ENCODE measurements at regions not wholly inside any gene's neighbourhood (a gene's known extent, or its start where the extent isn't known, plus 50 kb on each side); places are given as distances from the start of the nearest gene placed in this dataset.
A peak's percentile ranks its signal among the peaks of the same experiment; 100 is the strongest.

- 68 to 70% methylated on average over 5 of the region's 5 CpGs for WGBS, 2 donors
- TF ChIP-seq CTCF (IDR thresholded peaks at IDR 0.05) (no peak), POLR2A (IDR thresholded peaks at IDR 0.05) (no peak)
- H3K4me3 ChIP-seq (ENCODE audit: low read depth, poor library complexity, severe bottlenecking), result no peak overlapping the region
- no peak for DNase-seq (ENCODE audit: low spot score in 2 of 2)
- intact Hi-C loops (cut with DNase I; ENCODE audit: low total_unique reads), result loop anchor here (10.0 kb wide), 1 partner anchor 596 kb away; the partner anchor contains the start of gene JAG1
These were observed 596.8 kb upstream of the JAG1 start for GRCh38 chr20:11270566-11270965.

GRCh38 chr20:11271319-11271718, 597.5 kb upstream of the JAG1 start:
- 81 to 83% methylated on average over 6 of the region's 6 CpGs for WGBS, 2 donors
- intact Hi-C loops (cut with DNase I; ENCODE audit: low total_unique reads), result loop anchor here (10.0 kb wide), 1 partner anchor 597 kb away; the partner anchor contains the start of gene JAG1
- TF ChIP-seq POLR2A (IDR thresholded peaks at IDR 0.05), result no peak
- TF ChIP-seq CTCF (IDR thresholded peaks at IDR 0.05), result no peak
- H3K4me3 ChIP-seq (ENCODE audit: low read depth, poor library complexity, severe bottlenecking), result no peak overlapping the region
- DNase-seq (ENCODE audit: low spot score in 2 of 2), result no peak

GRCh38 chr20:11271920-11272594, 598.3 kb upstream of the JAG1 start:
- DNase-seq (ENCODE audit: low spot score in 2 of 2), result no peak
- intact Hi-C loops (cut with DNase I; ENCODE audit: low total_unique reads), result loop anchor here (10.0 kb wide), 1 partner anchor 597 kb away; the partner anchor contains the start of gene JAG1
- WGBS, 2 donors, result 88 to 89% methylated on average over 18 of the region's 18 CpGs
- no peak overlapping the region for H3K4me3 ChIP-seq (ENCODE audit: low read depth, poor library complexity, severe bottlenecking)
- TF ChIP-seq CTCF (IDR thresholded peaks at IDR 0.05) (no peak), POLR2A (IDR thresholded peaks at IDR 0.05) (no peak)

- TF ChIP-seq CTCF (IDR thresholded peaks at IDR 0.05), result no peak
- TF ChIP-seq POLR2A (IDR thresholded peaks at IDR 0.05), result no peak
- 7% methylated on average over 6 of the region's 6 CpGs for WGBS, 2 donors
- H3K4me3 ChIP-seq (ENCODE audit: low read depth, poor library complexity, severe bottlenecking), result no peak overlapping the region
- intact Hi-C loops (cut with DNase I; ENCODE audit: low total_unique reads), result loop anchor here (10.0 kb wide), 1 partner anchor 599 kb away; the partner anchor contains the start of gene JAG1
- no peak for DNase-seq (ENCODE audit: low spot score in 2 of 2)
These were observed 600.4 kb upstream of the JAG1 start for GRCh38 chr20:11274141-11274594.

- peak in 1 of 3 donors; percentile 17 for TF ChIP-seq CTCF (IDR thresholded peaks at IDR 0.05)
- TF ChIP-seq POLR2A (IDR thresholded peaks at IDR 0.05), result no peak
These were observed 601.9 kb upstream of the JAG1 start for GRCh38 chr20:11275740-11276139.

More at GRCh38 chr20:11275740-11276139, 601.9 kb upstream of the JAG1 start:
- 97 to 100% methylated on average over 2 of the region's 2 CpGs for WGBS, 2 donors
- intact Hi-C loops (cut with DNase I; ENCODE audit: low total_unique reads), result loop anchor here (10.0 kb wide), 1 partner anchor 601 kb away; the partner anchor contains the start of gene JAG1
- H3K4me3 ChIP-seq (ENCODE audit: low read depth, poor library complexity, severe bottlenecking), result no peak overlapping the region
- DNase-seq (ENCODE audit: low spot score in 2 of 2), result no peak

All from lower leg skin (tissue), 4 donors.